NCI-H82 treated with DMSO at 0.1 percent for 48 hours (cell line): ENCODE measurements at regions not wholly inside any gene's neighbourhood (a gene's known extent, or its start where the extent isn't known, plus 50 kb on each side); places are given as distances from the start of the nearest gene placed in this dataset.

ENCODE experiments used
- DNase-seq: peaks from one replicate; lab custom pipeline; 2025; ENCODE audit not compliant: unreplicated experiment; lab: John Stamatoyannopoulos, UW

- no peak for DNase-seq
These were observed 135.5 kb upstream of the SORCS3 start for GRCh38 chr10:104505521-104506042.

GRCh38 chr10:104509981-104510380 lies 131.1 kb upstream of the SORCS3 start:
- DNase-seq, result no peak

- no peak for DNase-seq
These were observed 130.4 kb upstream of the SORCS3 start for GRCh38 chr10:104510644-104511043.

- DNase-seq, result no peak
These were observed 128.3 kb upstream of the SORCS3 start for GRCh38 chr10:104512800-104513199.

GRCh38 chr10:104515678-104516199 lies 125.4 kb upstream of the SORCS3 start:
- DNase-seq, result no peak

GRCh38 chr10:104516986-104517385 lies 124.1 kb upstream of the SORCS3 start:
- no peak for DNase-seq

- no peak for DNase-seq
These were observed 123.1 kb upstream of the SORCS3 start for GRCh38 chr10:104517946-104518345.

- DNase-seq, result no peak
These were observed 122.2 kb upstream of the SORCS3 start for GRCh38 chr10:104518891-104519290.

- no peak for DNase-seq
These were observed 120.4 kb upstream of the SORCS3 start for GRCh38 chr10:104520653-104521052.

- DNase-seq, result no peak
These were observed 119.0 kb upstream of the SORCS3 start for GRCh38 chr10:104521901-104522694.

- no peak for DNase-seq
These were observed 114.9 kb upstream of the SORCS3 start for GRCh38 chr10:104526188-104526587.

- DNase-seq, result no peak
These were observed 114.1 kb upstream of the SORCS3 start for GRCh38 chr10:104527013-104527412.

- peak; percentile 63 for DNase-seq
These were observed 100.9 kb upstream of the SORCS3 start for GRCh38 chr10:104540181-104540580.

GRCh38 chr10:104541820-104542219 lies 99.3 kb upstream of the SORCS3 start:
- no peak for DNase-seq

GRCh38 chr10:104546336-104546735 lies 94.8 kb upstream of the SORCS3 start:
- DNase-seq, result no peak

GRCh38 chr10:104546756-104547155 lies 94.3 kb upstream of the SORCS3 start:
- DNase-seq, result no peak

- DNase-seq, result peak; percentile 74
These were observed 93.0 kb upstream of the SORCS3 start for GRCh38 chr10:104548090-104548489.

GRCh38 chr10:104556831-104557230 lies 84.3 kb upstream of the SORCS3 start:
- no peak for DNase-seq

GRCh38 chr10:104557966-104558365 lies 83.1 kb upstream of the SORCS3 start:
- DNase-seq, result no peak

GRCh38 chr10:104559935-104560334 lies 81.2 kb upstream of the SORCS3 start:
- DNase-seq, result no peak

GRCh38 chr10:104563051-104563450 lies 78.0 kb upstream of the SORCS3 start:
- DNase-seq, result no peak

GRCh38 chr10:104563548-104563947 lies 77.5 kb upstream of the SORCS3 start:
- DNase-seq, result no peak

GRCh38 chr10:104574427-104574826 lies 66.7 kb upstream of the SORCS3 start:
- no peak for DNase-seq
